SKM-1 treated with dmso at 0.1 percent for 144 hours (cell line): ENCODE measurements at regions not wholly inside any gene's neighbourhood (a gene's known extent, or its start where the extent isn't known, plus 50 kb on each side); places are given as distances from the start of the nearest gene placed in this dataset.

ENCODE experiments used
- DNase-seq: peaks from one replicate; lab custom pipeline; 2025; ENCODE audit not compliant: unreplicated experiment; lab: John Stamatoyannopoulos, UW

- no peak for DNase-seq
These were observed 983.8 kb downstream of the TTLL7 start for GRCh38 chr1:83015163-83015562.

GRCh38 chr1:83012950-83013349 lies 986.0 kb downstream of the TTLL7 start:
- no peak for DNase-seq

GRCh38 chr1:83011265-83011664 lies 987.7 kb downstream of the TTLL7 start:
- no peak for DNase-seq

GRCh38 chr1:83006271-83006670 lies 992.7 kb downstream of the TTLL7 start:
- no peak for DNase-seq

- DNase-seq = no peak
These were observed 998.6 kb downstream of the TTLL7 start for GRCh38 chr1:83000286-83000685.

- no peak for DNase-seq
These were observed 1003.0 kb downstream of the TTLL7 start for GRCh38 chr1:82995951-82996350.

GRCh38 chr1:82994616-82995263 lies 1004.2 kb downstream of the TTLL7 start:
- DNase-seq = no peak

- DNase-seq = no peak
These were observed 1007.4 kb downstream of the TTLL7 start for GRCh38 chr1:82991569-82991968.

- DNase-seq = peak; percentile 17
These were observed 1019.2 kb downstream of the TTLL7 start for GRCh38 chr1:82979593-82980236.

- DNase-seq = no peak
These were observed 1020.2 kb downstream of the TTLL7 start for GRCh38 chr1:82978461-82979324.

- no peak for DNase-seq
These were observed 1025.9 kb downstream of the TTLL7 start for GRCh38 chr1:82972841-82973553.

GRCh38 chr1:82969340-82969739 lies 1029.6 kb downstream of the TTLL7 start:
- no peak for DNase-seq

GRCh38 chr1:82962658-82963057 lies 1036.3 kb downstream of the TTLL7 start:
- DNase-seq = no peak

- no peak for DNase-seq
These were observed 1048.2 kb downstream of the TTLL7 start for GRCh38 chr1:82950606-82951200.

GRCh38 chr1:82948386-82948785 lies 1050.5 kb downstream of the TTLL7 start:
- DNase-seq = no peak

GRCh38 chr1:82947278-82947677 lies 1051.7 kb downstream of the TTLL7 start:
- DNase-seq = no peak

GRCh38 chr1:82946096-82946605 lies 1052.8 kb downstream of the TTLL7 start:
- DNase-seq = no peak

- no peak for DNase-seq
These were observed 1054.1 kb downstream of the TTLL7 start for GRCh38 chr1:82944822-82945221.

GRCh38 chr1:82934074-82934473 lies 1064.9 kb downstream of the TTLL7 start:
- DNase-seq = no peak

- no peak for DNase-seq
These were observed 1066.2 kb downstream of the TTLL7 start for GRCh38 chr1:82932727-82933126.

GRCh38 chr1:82932207-82932606 lies 1066.7 kb downstream of the TTLL7 start:
- no peak for DNase-seq
